ENCODE measurements at regions not wholly inside any gene's neighbourhood (a gene's known extent, or its start where the extent isn't known, plus 50 kb on each side); places are given as distances from the start of the nearest gene placed in this dataset.
"Not testable (repeated sequence)": the region's sequence is repeated elsewhere in the genome, so short reads cannot be mapped to it uniquely, and the experiment has no call there.

GRCh38 chr10:21041763-21042458, 144.8 kb upstream of the NEBL start:
- peak in 1 of 8 experiments; percentile 50 for ATAC-seq (replicated peaks in 6 of 8)
- 27 to 95% (median 92%) methylated on average over 4 to 10 of the region's 10 CpGs; no CpG with 5 or more reads in 3 of the 10 experiments for WGBS, 10 experiments
- in situ Hi-C loops (cut with MboI; ENCODE audit: low pct_unique_long_range_greater_than_20kb in 2 of 9, low sequenced_read_pairs in 9 of 9, unreplicated experiment in 9 of 9), result no loop called here
- H3K4me3 ChIP-seq, result no peak overlapping the region
- no peak overlapping the region for H3K27ac ChIP-seq
- peaks cover 0 to 4% of the 10 kb centered on the region in 2 donors for H3K4me1 ChIP-seq (replicated peaks in 1 of 2)

- no peak overlapping the region for H3K4me3 ChIP-seq
- WGBS, 10 experiments, result 22 to 100% (median 92%) methylated on average over 2 to 3 of the region's 3 CpGs; no CpG with 5 or more reads in 2 of the 10 experiments
- H3K4me1 ChIP-seq (replicated peaks in 1 of 2), result peaks cover 0 to 2% of the 10 kb centered on the region in 2 donors
- no peak overlapping the region for H3K27ac ChIP-seq
- ATAC-seq (replicated peaks in 6 of 8), result no peak
- in situ Hi-C loops (cut with MboI; ENCODE audit: low pct_unique_long_range_greater_than_20kb in 2 of 9, low sequenced_read_pairs in 9 of 9, unreplicated experiment in 9 of 9), result no loop called here
Observed at GRCh38 chr10:21039721-21040120, 142.6 kb upstream of the NEBL start.

GRCh38 chr10:21036757-21037156, 139.6 kb upstream of the NEBL start:
- no peak overlapping the region for H3K4me3 ChIP-seq
- 28 to 100% (median 93%) methylated on average over 1 to 4 of the region's 5 CpGs; no CpG with 5 or more reads in 2 of the 10 experiments for WGBS, 10 experiments
- peaks cover 0 to 14% of the 10 kb centered on the region in 2 donors for H3K4me1 ChIP-seq (replicated peaks in 1 of 2)
- no peak for ATAC-seq (replicated peaks in 6 of 8)
- H3K27ac ChIP-seq, result no peak overlapping the region
- in situ Hi-C loops (cut with MboI; ENCODE audit: low pct_unique_long_range_greater_than_20kb in 2 of 9, low sequenced_read_pairs in 9 of 9, unreplicated experiment in 9 of 9), result no loop called here

- H3K4me3 ChIP-seq; ATAC-seq (replicated peaks in 6 of 8); H3K27ac ChIP-seq; in situ Hi-C loops (cut with MboI; ENCODE audit: low pct_unique_long_range_greater_than_20kb in 2 of 9, low sequenced_read_pairs in 9 of 9, unreplicated experiment in 9 of 9): not testable (repeated sequence)
- peaks cover 0 to 18% of the 10 kb centered on the region in 2 donors for H3K4me1 ChIP-seq (replicated peaks in 1 of 2)
- 51 to 100% methylated on average over 2 to 3 of the region's 3 CpGs; no CpG with 5 or more reads in 8 of the 10 experiments for WGBS, 10 experiments
Observed at GRCh38 chr10:21034770-21035169, 137.7 kb upstream of the NEBL start.

GRCh38 chr10:21034241-21034640, 137.1 kb upstream of the NEBL start:
- 0 to 100% (median 61%) methylated on average over 1 to 2 of the region's 2 CpGs; no CpG with 5 or more reads in 2 of the 10 experiments for WGBS, 10 experiments
- H3K27ac ChIP-seq, result no peak overlapping the region
- in situ Hi-C loops (cut with MboI; ENCODE audit: low pct_unique_long_range_greater_than_20kb in 2 of 9, low sequenced_read_pairs in 9 of 9, unreplicated experiment in 9 of 9), result no loop called here
- H3K4me3 ChIP-seq, result no peak overlapping the region
- ATAC-seq (replicated peaks in 6 of 8), result no peak
- peaks cover 0 to 18% of the 10 kb centered on the region in 2 donors for H3K4me1 ChIP-seq (replicated peaks in 1 of 2)

GRCh38 chr10:21032587-21033319, 135.6 kb upstream of the NEBL start:
- no peak overlapping the region for H3K27ac ChIP-seq
- peaks cover 0 to 18% of the 10 kb centered on the region in 2 donors for H3K4me1 ChIP-seq (replicated peaks in 1 of 2)
- peak in 1 of 8 experiments; percentile 46 for ATAC-seq (replicated peaks in 6 of 8)
- 47 to 93% (median 60%) methylated on average over 2 to 12 of the region's 12 CpGs for WGBS, 10 experiments
- in situ Hi-C loops (cut with MboI; ENCODE audit: low pct_unique_long_range_greater_than_20kb in 2 of 9, low sequenced_read_pairs in 9 of 9, unreplicated experiment in 9 of 9), result no loop called here
- no peak overlapping the region for H3K4me3 ChIP-seq

GRCh38 chr10:21031232-21031795, 134.2 kb upstream of the NEBL start:
- WGBS, 10 experiments, result 0 to 100% (median 67%) methylated on average over 1 to 7 of the region's 7 CpGs; no CpG with 5 or more reads in 3 of the 10 experiments
- in situ Hi-C loops (cut with MboI; ENCODE audit: low pct_unique_long_range_greater_than_20kb in 2 of 9, low sequenced_read_pairs in 9 of 9, unreplicated experiment in 9 of 9), result no loop called here
- Histone ChIP-seq H3K27ac (no peak overlapping the region), H3K4me1 (replicated peaks in 1 of 2) (peaks cover 0 to 18% of the 10 kb centered on the region in 2 donors), H3K4me3 (no peak overlapping the region)
- ATAC-seq (replicated peaks in 6 of 8), result no peak

- Histone ChIP-seq H3K27ac (no peak overlapping the region), H3K4me1 (replicated peaks in 1 of 2) (peaks cover 0 to 18% of the 10 kb centered on the region in 2 donors), H3K4me3 (no peak overlapping the region)
- in situ Hi-C loops (cut with MboI; ENCODE audit: low pct_unique_long_range_greater_than_20kb in 2 of 9, low sequenced_read_pairs in 9 of 9, unreplicated experiment in 9 of 9), result no loop called here
- WGBS, 10 experiments, result 56 to 100% (median 88%) methylated on average over 1 to 10 of the region's 10 CpGs; no CpG with 5 or more reads in 2 of the 10 experiments
- ATAC-seq (replicated peaks in 6 of 8), result no peak
Observed at GRCh38 chr10:21030091-21030490, 133.0 kb upstream of the NEBL start.

GRCh38 chr10:21022821-21023220, 125.7 kb upstream of the NEBL start:
- WGBS, 10 experiments, result 14 to 90% (median 72%) methylated on average over 1 to 3 of the region's 3 CpGs; no CpG with 5 or more reads in 1 of the 10 experiments
- H3K27ac ChIP-seq, result no peak overlapping the region
- no peaks in the 10 kb centered on the region for H3K4me1 ChIP-seq (replicated peaks in 1 of 2)
- in situ Hi-C loops (cut with MboI; ENCODE audit: low pct_unique_long_range_greater_than_20kb in 2 of 9, low sequenced_read_pairs in 9 of 9, unreplicated experiment in 9 of 9), result no loop called here
- no peak overlapping the region for H3K4me3 ChIP-seq
- ATAC-seq (replicated peaks in 6 of 8), result no peak

GRCh38 chr10:21021843-21022594, 124.9 kb upstream of the NEBL start:
- Histone ChIP-seq H3K4me3 (no peak overlapping the region), H3K27ac (no peak overlapping the region), H3K4me1 (replicated peaks in 1 of 2) (no peaks in the 10 kb centered on the region)
- ATAC-seq (replicated peaks in 6 of 8), result peak in 1 of 8 experiments; percentile 47
- 38 to 97% (median 83%) methylated on average over 3 to 13 of the region's 15 CpGs for WGBS, 10 experiments
- in situ Hi-C loops (cut with MboI; ENCODE audit: low pct_unique_long_range_greater_than_20kb in 2 of 9, low sequenced_read_pairs in 9 of 9, unreplicated experiment in 9 of 9), result no loop called here

GRCh38 chr10:21021231-21021630, 124.1 kb upstream of the NEBL start:
- in situ Hi-C loops (cut with MboI; ENCODE audit: low pct_unique_long_range_greater_than_20kb in 2 of 9, low sequenced_read_pairs in 9 of 9, unreplicated experiment in 9 of 9), result no loop called here
- H3K4me3 ChIP-seq, result no peak overlapping the region
- no peaks in the 10 kb centered on the region for H3K4me1 ChIP-seq (replicated peaks in 1 of 2)
- no peak for ATAC-seq (replicated peaks in 6 of 8)
- H3K27ac ChIP-seq, result no peak overlapping the region
- WGBS, 10 experiments, result 50 to 100% (median 80%) methylated on average over 1 to 4 of the region's 6 CpGs; no CpG with 5 or more reads in 2 of the 10 experiments

- WGBS, 10 experiments, result 64 to 100% (median 99%) methylated on average over 1 to 6 of the region's 7 CpGs
- peak in 1 of 8 experiments; percentile 38 for ATAC-seq (replicated peaks in 6 of 8)
- Histone ChIP-seq H3K4me3 (no peak overlapping the region), H3K27ac (no peak overlapping the region), H3K4me1 (replicated peaks in 1 of 2) (no peaks in the 10 kb centered on the region)
- in situ Hi-C loops (cut with MboI; ENCODE audit: low pct_unique_long_range_greater_than_20kb in 2 of 9, low sequenced_read_pairs in 9 of 9, unreplicated experiment in 9 of 9), result no loop called here
Observed at GRCh38 chr10:21020545-21020944, 123.4 kb upstream of the NEBL start.
